OCI-LY7 (cell line): ENCODE measurements at regions not wholly inside any gene's neighbourhood (a gene's known extent, or its start where the extent isn't known, plus 50 kb on each side); places are given as distances from the start of the nearest gene placed in this dataset.

Experiments used
- BruUV-seq: library from RNA; stranded (reverse); fragments of 400-500 nt; replicated peaks from 2 replicates; lab custom pipeline; 2021; lab: Mats Ljungman, UMichigan
- CTCF ChIA-PET: fragments of 300-600 bp; sonication (Branson Sonifier 250); formaldehyde crosslinking; loops from one replicate; lab custom pipeline; 2022; ENCODE audit warnings: antibody characterized with exemption; ENCODE audit not compliant: unreplicated experiment; lab: Charles Lee
- POLR2A ChIA-PET: fragments of 300-600 bp; sonication (Branson Sonifier 250); formaldehyde crosslinking; loops from one replicate; lab custom pipeline; 2022; ENCODE audit warnings: antibody characterized with exemption; lab: Charles Lee
- DNase-seq: peaks from one replicate; pipeline ENCODE4 v3.0.0-alpha.2; 2015; ENCODE audit warnings: low spot score
- H2AFZ ChIP-seq: fragments of 200-600 bp; sonication (generic), shearing (Covaris generic); 2 replicates; pipeline ENCODE4 v1.6.1; 2014; ENCODE audit warnings: mild to moderate bottlenecking, antibody characterized with exemption, low read length, moderate library complexity
- H3K27ac ChIP-seq: fragments of 200-600 bp; sonication (generic); 2 replicates; pipeline ENCODE4 v1.5.1; 2014; ENCODE audit warnings: mixed run types, low read depth, mild to moderate bottlenecking, moderate library complexity, low read length, inconsistent platforms; ENCODE audit not compliant: poor library complexity, severe bottlenecking
- H3K36me3 ChIP-seq: fragments of 200-600 bp; sonication (generic); 2 replicates; pipeline ENCODE4 v1.6.1; 2014; ENCODE audit warnings: mild to moderate bottlenecking, antibody characterized with exemption, low read length, moderate library complexity, mixed read lengths; ENCODE audit not compliant: insufficient read depth
- H3K4me1 ChIP-seq: fragments of 200-600 bp; sonication (generic); 2 replicates; pipeline ENCODE4 v1.5.1; 2014; ENCODE audit warnings: mild to moderate bottlenecking, low read length; ENCODE audit not compliant: insufficient read depth, poor library complexity, severe bottlenecking
- H3K4me2 ChIP-seq: fragments of 200-600 bp; sonication (generic); 2 replicates; pipeline ENCODE4 v1.6.1; 2014; ENCODE audit warnings: mild to moderate bottlenecking, low read length
- H3K4me3 ChIP-seq: fragments of 200-600 bp; sonication (generic); 2 replicates; pipeline ENCODE4 v1.5.1; 2014; ENCODE audit warnings: mild to moderate bottlenecking, low read depth, low read length; ENCODE audit not compliant: poor library complexity, severe bottlenecking
- H3K79me2 ChIP-seq: fragments of 200-600 bp; sonication (generic); 2 replicates; pipeline ENCODE4 v1.6.1; 2016; ENCODE audit warnings: low read depth, mild to moderate bottlenecking, low read length, moderate library complexity, mixed read lengths; ENCODE audit not compliant: insufficient read depth
- H3K9me2 ChIP-seq: fragments of 200-600 bp; sonication (generic); 2 replicates; pipeline ENCODE4 v1.6.1; 2016; ENCODE audit warnings: mild to moderate bottlenecking, low read length, mixed read lengths; ENCODE audit not compliant: insufficient read depth
- H3K9me3 ChIP-seq: fragments of 200-600 bp; sonication (generic); 2 replicates; pipeline ENCODE4 v1.6.1; 2014; ENCODE audit warnings: mild to moderate bottlenecking, mixed run types, low read length, mixed read lengths
- H4K20me1 ChIP-seq: fragments of 200-600 bp; sonication (generic); 2 replicates; pipeline ENCODE4 v1.6.1; 2014; ENCODE audit warnings: mild to moderate bottlenecking, antibody characterized with exemption, low read length, moderate library complexity, mixed read lengths; ENCODE audit not compliant: insufficient read depth
- CTCF ChIP-seq: fragments of 200-600 bp; sonication (generic); conservative IDR thresholded peaks from 2 replicates; pipeline ENCODE4 v1.5.1; 2014; ENCODE audit warnings: mild to moderate bottlenecking, antibody characterized with exemption, low read length, moderate library complexity, mixed read lengths
- EZH2phosphoT487 ChIP-seq: fragments of 200-600 bp; sonication (generic); IDR thresholded peaks from 2 replicates; pipeline ENCODE4 v1.6.1; 2018; ENCODE audit warnings: low read depth, borderline replicate concordance, mild to moderate bottlenecking, mixed run types, antibody characterized with exemption, low read length, moderate library complexity, mixed read lengths
- intact Hi-C: fragments of 100-400 bp; cut with micrococcal nuclease; formaldehyde crosslinking; loops from one replicate; pipeline ENCODE4 v1.10.0; 2022; ENCODE audit not compliant: unreplicated experiment

- TF ChIP-seq CTCF, result no peak
- no peak for TF ChIP-seq EZH2phosphoT487
- Histone ChIP-seq H3K9me3 (no peaks in the 10 kb centered on the region), H3K9me2 (no peaks in the 10 kb centered on the region), H3K4me2 (no peak overlapping the region), H3K4me3 (no peak overlapping the region), H3K36me3 (no peaks in the 10 kb centered on the region), H3K4me1 (no peaks in the 10 kb centered on the region), H3K79me2 (no peaks in the 10 kb centered on the region), H2AFZ (no peak overlapping the region), H3K27ac (no peak overlapping the region), H4K20me1 (no peaks in the 10 kb centered on the region)
- no peak for DNase-seq
- intact Hi-C loops, result no loop called here
- POLR2A ChIA-PET, result no interaction called here
- no TSS peak for BruUV-seq
- CTCF ChIA-PET, result interaction anchor here (0.5 kb wide), 1 partner anchor 9 kb away, joined by 4 read pairs; no protein-coding TSS in a partner anchor
Measured at GRCh38 chr7:131737746-131738465, 181.5 kb upstream of the PODXL start.

DNA sequence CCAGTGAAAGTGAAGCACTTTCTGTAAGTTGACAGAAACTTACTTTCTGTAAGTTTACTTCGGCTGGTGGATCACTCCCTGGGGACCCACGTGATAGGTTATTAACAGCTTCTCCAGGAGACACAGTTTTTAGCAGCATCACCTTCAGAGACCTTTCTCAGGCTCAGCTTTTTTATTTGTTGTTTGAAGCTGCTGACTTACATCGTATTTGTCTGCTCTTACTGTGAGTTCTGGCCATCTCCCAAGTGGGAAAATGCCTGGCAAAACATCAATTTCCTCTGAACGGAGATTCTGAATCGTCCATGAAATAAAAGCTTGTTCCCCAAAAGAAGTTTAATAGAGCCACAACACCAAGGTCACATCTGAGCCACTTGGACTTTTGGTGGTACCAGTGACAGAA lies 178.7 kb upstream of the PODXL start:
- intact Hi-C loops, result no loop called here
- no peaks in the 10 kb centered on the region for H3K79me2 ChIP-seq
- H4K20me1 ChIP-seq, result no peaks in the 10 kb centered on the region
- TF ChIP-seq CTCF (no peak), EZH2phosphoT487 (no peak)
- H3K4me1 ChIP-seq, result no peaks in the 10 kb centered on the region
- H3K4me2 ChIP-seq, result no peak overlapping the region
- no peak overlapping the region for H3K4me3 ChIP-seq
- POLR2A ChIA-PET, result no interaction called here
- no peak for DNase-seq
- CTCF ChIA-PET, result no interaction called here
- H3K27ac ChIP-seq, result no peak overlapping the region
- H2AFZ ChIP-seq, result no peak overlapping the region
- no peaks in the 10 kb centered on the region for H3K9me3 ChIP-seq
- no peaks in the 10 kb centered on the region for H3K9me2 ChIP-seq
- no TSS peak for BruUV-seq
- no peaks in the 10 kb centered on the region for H3K36me3 ChIP-seq

- Histone ChIP-seq H3K4me3 (no peak overlapping the region), H3K4me1 (no peaks in the 10 kb centered on the region), H3K27ac (no peak overlapping the region), H4K20me1 (no peaks in the 10 kb centered on the region), H3K4me2 (no peak overlapping the region), H2AFZ (no peak overlapping the region), H3K9me2 (no peaks in the 10 kb centered on the region), H3K9me3 (no peaks in the 10 kb centered on the region), H3K79me2 (no peaks in the 10 kb centered on the region), H3K36me3 (no peaks in the 10 kb centered on the region)
- no peak for DNase-seq
- no peak for TF ChIP-seq CTCF
- TF ChIP-seq EZH2phosphoT487, result no peak
- intact Hi-C loops, result no loop called here
- ChIA-PET CTCF (no interaction called here), POLR2A (no interaction called here)
- no TSS peak for BruUV-seq
Measured at GRCh38 chr7:131733604-131734003, 177.2 kb upstream of the PODXL start.
